ENCODE measurements at regions not wholly inside any gene's neighbourhood (a gene's known extent, or its start where the extent isn't known, plus 50 kb on each side); places are given as distances from the start of the nearest gene placed in this dataset.

GRCh38 chr5:25107853-25108252 lies 463.1 kb upstream of the CDH10 start:
- DNase-seq: no peak
- no peak for TF ChIP-seq CTCF (IDR thresholded peaks at IDR 0.05)
- no peaks in the 10 kb centered on the region for H3K27me3 Mint-ChIP-seq (ENCODE audit: low read depth, poor library complexity)
- H3K9me3 Mint-ChIP-seq: peaks cover 2% of the 10 kb centered on the region
- H3K4me1 Mint-ChIP-seq: no peaks in the 10 kb centered on the region
- no peak overlapping the region for H3K27ac Mint-ChIP-seq
- H3K4me3 Mint-ChIP-seq: no peak overlapping the region
- H3K36me3 Mint-ChIP-seq (ENCODE audit: low read depth): no peaks in the 10 kb centered on the region

- H3K4me1 Mint-ChIP-seq: no peaks in the 10 kb centered on the region
- peaks cover 5% of the 10 kb centered on the region for H3K27me3 Mint-ChIP-seq (ENCODE audit: low read depth, poor library complexity)
- no peak overlapping the region for H3K27ac Mint-ChIP-seq
- H3K4me3 Mint-ChIP-seq: no peak overlapping the region
- no peaks in the 10 kb centered on the region for H3K36me3 Mint-ChIP-seq (ENCODE audit: low read depth)
- H3K9me3 Mint-ChIP-seq: no peaks in the 10 kb centered on the region
- no peak for TF ChIP-seq CTCF (IDR thresholded peaks at IDR 0.05)
- DNase-seq: no peak
These were observed 454.8 kb upstream of the CDH10 start for GRCh38 chr5:25099538-25099937.

GRCh38 chr5:25095261-25095660 lies 450.5 kb upstream of the CDH10 start:
- peaks cover 5% of the 10 kb centered on the region for H3K27me3 Mint-ChIP-seq (ENCODE audit: low read depth, poor library complexity)
- no peak for DNase-seq
- no peaks in the 10 kb centered on the region for H3K9me3 Mint-ChIP-seq
- H3K4me1 Mint-ChIP-seq: no peaks in the 10 kb centered on the region
- no peak overlapping the region for H3K27ac Mint-ChIP-seq
- H3K4me3 Mint-ChIP-seq: no peak overlapping the region
- TF ChIP-seq CTCF (IDR thresholded peaks at IDR 0.05): no peak
- no peaks in the 10 kb centered on the region for H3K36me3 Mint-ChIP-seq (ENCODE audit: low read depth)

GRCh38 chr5:25094219-25094618 lies 449.4 kb upstream of the CDH10 start:
- H3K27ac Mint-ChIP-seq: no peak overlapping the region
- peaks cover 5% of the 10 kb centered on the region for H3K27me3 Mint-ChIP-seq (ENCODE audit: low read depth, poor library complexity)
- DNase-seq: no peak
- no peaks in the 10 kb centered on the region for H3K4me1 Mint-ChIP-seq
- H3K9me3 Mint-ChIP-seq: no peaks in the 10 kb centered on the region
- H3K4me3 Mint-ChIP-seq: no peak overlapping the region
- no peak for TF ChIP-seq CTCF (IDR thresholded peaks at IDR 0.05)
- no peaks in the 10 kb centered on the region for H3K36me3 Mint-ChIP-seq (ENCODE audit: low read depth)

GRCh38 chr5:25091921-25092320 lies 447.1 kb upstream of the CDH10 start:
- no peaks in the 10 kb centered on the region for H3K9me3 Mint-ChIP-seq
- H3K4me3 Mint-ChIP-seq: no peak overlapping the region
- H3K4me1 Mint-ChIP-seq: no peaks in the 10 kb centered on the region

More at GRCh38 chr5:25091921-25092320, 447.1 kb upstream of the CDH10 start:
- no peak for DNase-seq
- H3K27ac Mint-ChIP-seq: no peak overlapping the region
- TF ChIP-seq CTCF (IDR thresholded peaks at IDR 0.05): no peak
- H3K36me3 Mint-ChIP-seq (ENCODE audit: low read depth): no peaks in the 10 kb centered on the region
- H3K27me3 Mint-ChIP-seq (ENCODE audit: low read depth, poor library complexity): no peaks in the 10 kb centered on the region
